H1 (cell line): ENCODE measurements at regions not wholly inside any gene's neighbourhood (a gene's known extent, or its start where the extent isn't known, plus 50 kb on each side); places are given as distances from the start of the nearest gene placed in this dataset.

Experiments
- CTCF ChIP-seq, 3 experiments: IDR thresholded peaks; 1 replicate in 2 of 3; 2 replicates in 1 of 3; pipeline versions ENCODE4 v1.5.1 to v1.6.1; 2011; ENCODE audit warnings: low read length in 3 of 3, mild to moderate bottlenecking in 3 of 3, inconsistent platforms in 2 of 3, low read depth in 1 of 3, moderate library complexity in 1 of 3; ENCODE audit not compliant: insufficient read depth in 1 of 3; ENCODE audit errors: control extremely low read depth in 1 of 3
- HDAC2 ChIP-seq, 2 experiments: fragments of 300-600 bp in 1 of 2; sonication (generic) in 1 of 2; IDR thresholded peaks; 2 replicates each; pipeline ENCODE4 v1.6.1; 2011 to 2012; ENCODE audit warnings: low read depth in 2 of 2, low read length in 2 of 2, mild to moderate bottlenecking in 2 of 2, moderate library complexity in 2 of 2, borderline replicate concordance in 1 of 2, inconsistent platforms in 1 of 2
- POLR2A ChIP-seq, 2 experiments: IDR thresholded peaks; 1 replicate in 1 of 2; 2 replicates in 1 of 2; pipeline ENCODE4 v1.6.1; 2011; ENCODE audit warnings: low read depth in 2 of 2, low read length in 2 of 2, mild to moderate bottlenecking in 2 of 2; ENCODE audit errors: control extremely low read depth in 1 of 2

GRCh38 chr5:86964889-86965288 lies 302.8 kb upstream of the RASA1 start:
- no peak for TF ChIP-seq POLR2A (IDR thresholded peaks at IDR 0.05; ENCODE audit: control extremely low read depth in 1 of 2, low read depth in 2 of 2, low read length in 2 of 2)
- TF ChIP-seq CTCF (IDR thresholded peaks at IDR 0.05; ENCODE audit: control extremely low read depth in 1 of 3, insufficient read depth in 1 of 3, low read depth in 1 of 3, low read length in 3 of 3) = no peak
- TF ChIP-seq HDAC2 (IDR thresholded peaks at IDR 0.05; ENCODE audit: borderline replicate concordance in 1 of 2, low read depth in 2 of 2, low read length in 2 of 2) = no peak
